ENCODE measurements at regions not wholly inside any gene's neighbourhood (a gene's known extent, or its start where the extent isn't known, plus 50 kb on each side); places are given as distances from the start of the nearest gene placed in this dataset.
"Not testable (repeated sequence)": the region's sequence is repeated elsewhere in the genome, so short reads cannot be mapped to it uniquely, and the experiment has no call there.

DNA sequence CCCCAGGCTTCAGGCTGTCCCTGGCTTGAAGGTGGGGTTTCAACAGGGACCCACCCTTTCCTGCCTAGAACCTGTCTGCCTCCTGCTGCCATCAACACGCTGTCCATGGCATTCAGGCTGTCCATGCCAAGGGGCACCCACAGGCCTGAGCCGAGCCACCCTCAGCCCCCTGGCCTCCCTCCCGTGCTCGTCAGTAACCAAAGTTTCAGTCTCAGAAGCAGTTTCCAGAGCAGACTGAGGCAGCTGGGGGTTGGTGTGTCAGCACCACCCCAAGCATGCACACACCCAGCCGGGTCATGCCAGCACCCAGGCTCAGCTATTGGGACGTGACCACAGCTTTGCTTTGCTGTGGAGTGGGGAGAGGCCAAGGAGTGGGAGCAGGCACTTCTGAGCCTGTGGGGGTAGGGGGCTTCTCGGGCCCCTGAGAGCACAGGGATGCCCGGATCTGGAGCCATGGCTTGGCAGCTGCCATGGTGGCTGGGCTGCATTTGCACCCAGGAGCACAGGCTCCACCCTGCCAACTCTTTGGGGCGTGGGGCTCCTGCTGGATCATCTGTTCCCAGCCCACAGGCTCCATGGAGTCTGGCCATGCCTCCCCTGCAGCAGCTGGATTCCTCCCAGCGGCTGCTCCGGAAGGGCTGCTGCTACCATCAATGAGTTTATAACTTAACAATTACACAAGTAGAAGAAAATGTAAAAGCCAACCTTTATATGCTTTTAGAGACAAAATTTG lies 314.5 kb upstream of the SEMA3C start:
- Histone ChIP-seq H2AFZ (peak overlapping the region; percentile 36; the same call in 1 of the 2 replicates), H3K9ac (no peak overlapping the region), H3K4me3 (no peak overlapping the region), H3K4me2 (ENCODE audit: unreplicated experiment) (peak overlapping the region; percentile 17), H3K9me2 (ENCODE audit: insufficient read depth) (no peaks in the 10 kb centered on the region), H3K27me3 (replicated peaks; ENCODE audit: insufficient read depth) (no peaks in the 10 kb centered on the region), H3K79me2 (ENCODE audit: insufficient read depth) (no peaks in the 10 kb centered on the region), H3K9me3 (ENCODE audit: low read depth) (no peaks in the 10 kb centered on the region), H3K4me1 (ENCODE audit: insufficient read depth) (peaks cover 14% of the 10 kb centered on the region), H3F3A (ENCODE audit: insufficient read depth) (no peaks in the 10 kb centered on the region; the same call in 1 of the 2 replicates), H3K36me3 (ENCODE audit: low read depth) (no peaks in the 10 kb centered on the region), H3K27ac (no peak overlapping the region), H4K20me1 (ENCODE audit: insufficient read depth) (no peaks in the 10 kb centered on the region)
- TF ChIP-seq EZH2 (IDR thresholded peaks at IDR 0.05; ENCODE audit: insufficient read depth, poor library complexity, severe bottlenecking) (no peak), EZH2phosphoT487 (IDR thresholded peaks at IDR 0.05; ENCODE audit: insufficient read depth, low read depth) (no peak)
- WGBS, 2 experiments (ENCODE audit: low coverage in 1 of 2, low lambda C conversion rate in 2 of 2, missing lambda C conversion rate in 2 of 2), result 51 to 54% methylated on average over 11 of the region's 11 CpGs
- peak; percentile 68 for DNase-seq
- in situ Hi-C loops (cut with MboI), result no loop called here

DNA sequence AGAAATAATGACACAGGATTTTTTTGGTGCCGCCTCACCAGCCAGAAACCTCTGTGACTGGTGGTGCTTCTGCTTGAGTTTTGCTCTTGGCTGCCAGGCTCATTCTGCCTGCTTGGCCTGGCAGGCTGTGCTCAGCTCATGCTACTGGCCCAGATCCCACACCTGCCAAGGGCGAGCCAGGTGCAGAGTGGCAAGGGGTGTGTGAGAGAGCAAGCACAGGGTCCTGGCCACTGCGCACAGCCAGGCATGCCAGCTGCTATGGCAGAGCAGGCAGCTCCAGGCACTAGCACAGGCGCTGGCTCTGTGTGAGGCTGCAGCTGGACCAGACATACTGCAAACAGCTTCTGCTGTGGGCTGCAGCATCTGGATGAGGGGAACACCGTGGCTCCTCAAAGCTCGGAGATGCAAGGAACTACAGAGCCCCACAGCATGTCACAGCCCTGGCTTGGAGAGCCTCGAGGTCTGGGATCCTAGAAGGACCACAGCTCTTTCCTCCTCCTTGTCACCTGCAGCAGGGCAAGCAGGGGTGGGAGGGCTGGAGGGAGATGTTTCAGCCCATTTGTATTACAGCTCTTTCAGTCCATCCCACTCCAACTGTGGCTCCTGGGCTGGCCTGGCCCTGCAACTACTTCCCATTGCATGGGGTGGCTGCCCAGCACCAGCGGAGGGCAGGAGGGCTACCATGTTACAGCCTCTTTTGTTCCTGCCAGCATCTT lies 313.4 kb upstream of the SEMA3C start:
- H4K20me1 ChIP-seq (ENCODE audit: insufficient read depth), result no peaks in the 10 kb centered on the region
- H3K36me3 ChIP-seq (ENCODE audit: low read depth), result no peaks in the 10 kb centered on the region
- in situ Hi-C loops (cut with MboI), result no loop called here
- H3K9me3 ChIP-seq (ENCODE audit: low read depth), result no peaks in the 10 kb centered on the region
- WGBS, 2 experiments (ENCODE audit: low coverage in 1 of 2, low lambda C conversion rate in 2 of 2, missing lambda C conversion rate in 2 of 2), result 63% methylated on average over 8 of the region's 8 CpGs
- TF ChIP-seq EZH2 (IDR thresholded peaks at IDR 0.05; ENCODE audit: insufficient read depth, poor library complexity, severe bottlenecking) (no peak), EZH2phosphoT487 (IDR thresholded peaks at IDR 0.05; ENCODE audit: insufficient read depth, low read depth) (no peak)
- peaks cover 14% of the 10 kb centered on the region for H3K4me1 ChIP-seq (ENCODE audit: insufficient read depth)
- no peak overlapping the region for H3K4me2 ChIP-seq (ENCODE audit: unreplicated experiment)
- no peak overlapping the region for H3K27ac ChIP-seq
- no peaks in the 10 kb centered on the region for H3K27me3 ChIP-seq (replicated peaks; ENCODE audit: insufficient read depth)
- DNase-seq, result no peak
- H3F3A ChIP-seq (ENCODE audit: insufficient read depth), result no peaks in the 10 kb centered on the region; the same call in 1 of the 2 replicates
- H3K4me3 ChIP-seq, result no peak overlapping the region
- no peaks in the 10 kb centered on the region for H3K9me2 ChIP-seq (ENCODE audit: insufficient read depth)
- H3K79me2 ChIP-seq (ENCODE audit: insufficient read depth), result no peaks in the 10 kb centered on the region
- no peak overlapping the region for H2AFZ ChIP-seq
- no peak overlapping the region for H3K9ac ChIP-seq

DNA sequence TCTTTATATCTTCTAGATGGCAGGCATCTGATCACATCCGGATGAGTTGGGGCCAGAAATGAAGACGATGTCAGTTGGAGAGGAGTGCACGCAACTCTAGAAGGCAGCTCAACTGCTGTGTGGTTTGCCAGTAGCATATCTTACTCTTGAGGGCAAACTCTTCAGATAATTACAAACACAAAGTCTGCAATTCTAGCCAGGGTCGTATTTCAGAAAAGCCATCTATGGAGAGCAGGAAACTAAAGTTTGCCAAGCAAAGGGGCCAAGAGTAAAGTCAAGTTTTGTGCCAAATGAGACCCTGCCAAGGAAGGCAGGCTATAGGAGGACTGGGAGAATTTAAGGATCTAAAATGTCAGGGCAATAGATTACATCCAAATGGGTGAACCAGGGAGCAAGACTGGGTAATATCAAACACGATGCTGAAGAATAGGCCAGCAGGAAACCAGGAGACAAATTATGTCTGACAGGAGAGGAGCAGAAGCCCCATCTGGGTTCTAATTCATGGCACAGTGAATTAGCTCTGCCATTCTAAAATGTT lies 312.5 kb upstream of the SEMA3C start:
- WGBS, 2 experiments (ENCODE audit: low coverage in 1 of 2, low lambda C conversion rate in 2 of 2, missing lambda C conversion rate in 2 of 2), result 47 to 54% methylated on average over 5 of the region's 5 CpGs
- Histone ChIP-seq H3K36me3 (ENCODE audit: low read depth) (no peaks in the 10 kb centered on the region), H2AFZ (no peak overlapping the region)

DNA sequence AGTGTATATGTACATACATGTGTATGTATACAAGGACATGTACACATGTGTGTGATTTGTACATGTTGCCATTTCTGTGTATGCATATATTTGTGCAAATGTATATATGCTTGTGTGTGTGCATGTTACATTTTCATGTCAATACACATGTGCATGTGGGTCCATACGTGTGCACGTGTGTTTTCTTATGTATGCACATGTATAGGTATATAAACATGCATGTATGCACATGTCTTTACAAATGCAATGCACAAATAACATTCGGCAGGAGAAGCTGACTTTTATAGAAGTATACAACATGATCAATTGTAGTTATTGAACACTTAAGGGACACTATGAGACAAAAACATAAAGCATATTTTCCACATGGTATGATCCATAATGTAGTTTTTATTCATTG lies 307.4 kb upstream of the SEMA3C start:
- in situ Hi-C loops (cut with MboI), result no loop called here
- Histone ChIP-seq H2AFZ (no peak overlapping the region), H3K4me2 (ENCODE audit: unreplicated experiment) (no peak overlapping the region), H3K4me3 (no peak overlapping the region), H3K27me3 (replicated peaks; ENCODE audit: insufficient read depth) (no peaks in the 10 kb centered on the region), H3K4me1 (ENCODE audit: insufficient read depth) (no peaks in the 10 kb centered on the region), H3F3A (ENCODE audit: insufficient read depth) (no peaks in the 10 kb centered on the region), H3K79me2 (ENCODE audit: insufficient read depth) (no peaks in the 10 kb centered on the region), H3K9ac (no peak overlapping the region), H3K9me2 (ENCODE audit: insufficient read depth) (no peaks in the 10 kb centered on the region), H3K9me3 (ENCODE audit: low read depth) (no peaks in the 10 kb centered on the region), H3K27ac (no peak overlapping the region), H3K36me3 (ENCODE audit: low read depth) (no peaks in the 10 kb centered on the region), H4K20me1 (ENCODE audit: insufficient read depth) (no peaks in the 10 kb centered on the region)
- DNase-seq, result no peak
- WGBS, 2 experiments (ENCODE audit: low coverage in 1 of 2, low lambda C conversion rate in 2 of 2, missing lambda C conversion rate in 2 of 2), result 81 to 92% methylated on average over 3 of the region's 3 CpGs
- TF ChIP-seq EZH2 (IDR thresholded peaks at IDR 0.05; ENCODE audit: insufficient read depth, poor library complexity, severe bottlenecking) (no peak), EZH2phosphoT487 (IDR thresholded peaks at IDR 0.05; ENCODE audit: insufficient read depth, low read depth) (no peak)

More for the DNA sequence above, 312.5 kb upstream of the SEMA3C start:
- Histone ChIP-seq H3K9me3 (ENCODE audit: low read depth) (no peaks in the 10 kb centered on the region), H3K4me1 (ENCODE audit: insufficient read depth) (peaks cover 14% of the 10 kb centered on the region), H3K4me2 (ENCODE audit: unreplicated experiment) (no peak overlapping the region), H3K27me3 (replicated peaks; ENCODE audit: insufficient read depth) (no peaks in the 10 kb centered on the region), H3K9ac (no peak overlapping the region), H3K4me3 (no peak overlapping the region), H3F3A (ENCODE audit: insufficient read depth) (no peaks in the 10 kb centered on the region; the same call in 1 of the 2 replicates), H3K79me2 (ENCODE audit: insufficient read depth) (no peaks in the 10 kb centered on the region), H3K27ac (no peak overlapping the region), H3K9me2 (ENCODE audit: insufficient read depth) (no peaks in the 10 kb centered on the region), H4K20me1 (ENCODE audit: insufficient read depth) (no peaks in the 10 kb centered on the region)
- TF ChIP-seq EZH2 (IDR thresholded peaks at IDR 0.05; ENCODE audit: insufficient read depth, poor library complexity, severe bottlenecking), result no peak
- TF ChIP-seq EZH2phosphoT487 (IDR thresholded peaks at IDR 0.05; ENCODE audit: insufficient read depth, low read depth), result no peak
- in situ Hi-C loops (cut with MboI), result no loop called here
- no peak for DNase-seq

DNA sequence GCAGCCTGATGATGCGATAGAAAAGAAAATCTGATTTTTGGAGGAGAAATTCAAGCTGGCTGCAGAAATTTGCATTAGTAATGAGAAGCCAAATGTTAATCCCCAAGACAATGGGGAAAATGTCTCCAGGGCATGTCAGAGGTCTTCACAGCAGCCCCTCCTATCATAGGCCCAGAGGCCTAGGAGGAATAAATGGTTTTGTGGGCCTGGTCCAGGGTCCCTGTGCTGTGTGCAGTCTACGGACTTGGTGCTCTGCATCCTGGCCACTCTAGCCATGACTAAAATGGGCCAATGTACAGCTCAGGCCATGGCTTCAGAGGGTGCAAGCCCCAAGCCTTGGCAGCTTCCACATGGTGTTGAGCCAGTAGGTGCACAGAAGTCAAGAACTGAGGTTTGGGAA lies 303.8 kb upstream of the SEMA3C start:
- H3K36me3 ChIP-seq (ENCODE audit: low read depth); H3K79me2 ChIP-seq (ENCODE audit: insufficient read depth); H3K4me1 ChIP-seq (ENCODE audit: insufficient read depth); H3K9ac ChIP-seq; H3K4me2 ChIP-seq (ENCODE audit: unreplicated experiment); H2AFZ ChIP-seq; H3K9me2 ChIP-seq (ENCODE audit: insufficient read depth); H3K27ac ChIP-seq; in situ Hi-C loops (cut with MboI); H3K4me3 ChIP-seq; H4K20me1 ChIP-seq (ENCODE audit: insufficient read depth); H3K27me3 ChIP-seq (replicated peaks; ENCODE audit: insufficient read depth); H3K9me3 ChIP-seq (ENCODE audit: low read depth); DNase-seq; H3F3A ChIP-seq (ENCODE audit: insufficient read depth): not testable (repeated sequence)
- 94 to 96% methylated on average over 2 of the region's 2 CpGs for WGBS, 2 experiments (ENCODE audit: low coverage in 1 of 2, low lambda C conversion rate in 2 of 2, missing lambda C conversion rate in 2 of 2)
